NCI-H2107 treated with DMSO at 0.1 percent for 48 hours (cell line): ENCODE measurements at regions not wholly inside any gene's neighbourhood (a gene's known extent, or its start where the extent isn't known, plus 50 kb on each side); places are given as distances from the start of the nearest gene placed in this dataset.

ENCODE experiments used
- DNase-seq: peaks from one replicate; lab custom pipeline; 2025; ENCODE audit not compliant: unreplicated experiment; lab: John Stamatoyannopoulos, UW

DNA sequence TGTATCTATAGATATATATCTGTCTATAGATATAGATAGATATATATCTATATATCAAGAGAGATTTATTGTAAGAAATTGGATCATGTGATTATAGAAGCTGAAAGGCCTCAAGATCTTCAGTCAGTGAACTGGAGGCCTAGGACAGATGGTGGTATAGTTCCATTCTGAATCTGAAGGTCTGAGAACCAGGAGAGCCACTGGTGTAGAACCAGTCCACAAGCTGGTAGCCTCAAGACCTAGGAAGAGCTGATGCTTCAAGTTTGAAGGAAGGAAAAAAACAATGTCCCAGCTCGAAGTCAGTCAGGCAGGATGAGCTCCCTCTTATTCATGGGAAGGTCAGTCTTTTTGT is 213.2 kb upstream of the JUN start:
- DNase-seq, result no peak

GRCh38 chr1:58997637-58998036 is 213.8 kb upstream of the JUN start:
- DNase-seq, result no peak

- DNase-seq, result no peak
Observed at GRCh38 chr1:58999676-59000075, 215.8 kb upstream of the JUN start.

DNA sequence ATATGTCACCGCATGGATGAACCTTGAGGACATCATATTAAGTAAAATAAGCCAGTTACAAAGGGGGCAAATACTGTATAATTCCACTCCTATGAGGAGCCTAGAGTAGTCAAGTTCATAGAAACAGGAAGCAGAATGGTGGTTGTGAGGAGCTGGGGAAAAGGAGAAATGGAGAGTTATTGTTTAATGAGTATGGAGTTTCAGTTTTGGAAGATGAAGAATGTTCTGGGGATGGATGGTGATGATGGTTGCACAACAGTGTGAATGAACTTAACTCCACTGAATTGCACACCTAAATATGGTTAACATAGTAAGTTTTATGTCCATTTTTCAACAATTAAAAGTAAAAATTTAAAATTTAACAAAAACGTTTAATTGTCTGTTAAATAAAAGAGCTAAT is 220.9 kb upstream of the JUN start:
- no peak for DNase-seq

DNA sequence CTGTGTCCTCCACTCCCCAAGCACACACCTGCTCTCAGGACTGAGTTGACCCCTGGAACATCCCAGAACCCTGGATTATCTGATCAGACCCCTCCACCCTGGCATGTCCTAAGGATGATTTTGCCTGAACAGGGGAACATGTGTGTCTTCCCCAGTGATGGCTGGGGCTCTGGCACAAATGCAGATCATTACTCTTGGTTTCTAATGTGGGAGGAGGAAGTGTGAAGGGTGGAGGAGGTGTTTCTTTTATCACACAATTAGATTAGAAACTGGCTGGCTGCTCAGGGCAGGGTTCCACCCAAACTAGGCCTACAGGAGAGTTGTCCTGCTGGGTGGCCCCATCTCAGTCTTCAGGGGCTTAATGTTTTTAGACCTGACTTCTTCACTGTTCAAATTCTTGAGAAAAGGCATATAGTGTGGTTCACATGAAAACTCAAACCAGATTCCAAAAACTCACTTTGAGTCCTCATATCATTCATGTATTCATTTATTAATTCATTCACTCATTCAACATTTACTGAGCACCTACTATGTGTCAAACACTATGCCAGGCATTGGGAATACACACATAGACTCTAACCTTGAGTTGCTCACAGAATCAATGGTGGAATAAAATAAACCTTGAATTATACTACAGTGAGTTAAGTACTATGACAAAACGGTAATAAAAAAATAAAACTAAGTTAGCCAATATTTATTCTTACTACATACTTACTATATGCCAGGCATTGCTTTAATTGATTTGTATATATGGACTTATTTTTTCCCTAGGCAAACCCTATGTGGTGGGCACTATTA is 221.8 kb upstream of the JUN start:
- DNase-seq, result no peak

DNA sequence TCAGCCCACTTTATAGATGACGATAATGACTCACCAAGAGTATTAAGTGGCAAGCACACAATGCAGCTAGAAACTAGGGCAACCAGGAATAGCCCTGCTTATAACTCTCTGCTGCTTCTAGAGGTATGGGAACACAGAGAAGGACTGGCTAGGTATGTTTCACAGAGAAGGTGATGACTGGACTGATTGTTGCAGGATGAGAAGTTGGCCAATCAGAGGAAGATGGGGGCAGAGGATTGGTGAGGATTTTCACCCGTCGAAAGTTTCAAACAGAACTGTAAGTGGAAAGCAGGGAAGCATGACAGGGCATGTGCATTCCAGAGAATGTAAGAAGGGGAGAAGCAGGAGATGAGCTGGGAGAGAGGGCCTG is 222.4 kb upstream of the JUN start:
- no peak for DNase-seq

GRCh38 chr1:59006932-59007331 is 223.1 kb upstream of the JUN start:
- no peak for DNase-seq

DNA sequence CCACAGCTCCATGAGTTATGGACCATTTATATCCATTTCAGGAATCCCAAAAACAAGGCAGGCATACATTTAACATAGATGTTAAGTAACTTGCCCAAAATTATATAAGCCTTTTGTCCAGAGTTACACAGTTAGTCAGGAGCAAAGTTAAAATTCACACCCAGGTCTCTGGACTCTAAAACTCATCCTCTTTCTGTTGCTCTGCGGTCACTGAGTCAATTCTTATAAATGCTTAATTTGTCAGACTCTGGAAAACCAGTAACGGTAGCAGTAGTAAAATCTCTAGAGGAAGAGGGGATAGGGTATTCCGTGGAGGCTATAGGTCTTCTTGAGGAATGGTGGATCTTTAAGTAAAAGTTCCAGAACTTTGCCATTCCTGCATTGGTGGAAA is 223.6 kb upstream of the JUN start:
- no peak for DNase-seq

DNA sequence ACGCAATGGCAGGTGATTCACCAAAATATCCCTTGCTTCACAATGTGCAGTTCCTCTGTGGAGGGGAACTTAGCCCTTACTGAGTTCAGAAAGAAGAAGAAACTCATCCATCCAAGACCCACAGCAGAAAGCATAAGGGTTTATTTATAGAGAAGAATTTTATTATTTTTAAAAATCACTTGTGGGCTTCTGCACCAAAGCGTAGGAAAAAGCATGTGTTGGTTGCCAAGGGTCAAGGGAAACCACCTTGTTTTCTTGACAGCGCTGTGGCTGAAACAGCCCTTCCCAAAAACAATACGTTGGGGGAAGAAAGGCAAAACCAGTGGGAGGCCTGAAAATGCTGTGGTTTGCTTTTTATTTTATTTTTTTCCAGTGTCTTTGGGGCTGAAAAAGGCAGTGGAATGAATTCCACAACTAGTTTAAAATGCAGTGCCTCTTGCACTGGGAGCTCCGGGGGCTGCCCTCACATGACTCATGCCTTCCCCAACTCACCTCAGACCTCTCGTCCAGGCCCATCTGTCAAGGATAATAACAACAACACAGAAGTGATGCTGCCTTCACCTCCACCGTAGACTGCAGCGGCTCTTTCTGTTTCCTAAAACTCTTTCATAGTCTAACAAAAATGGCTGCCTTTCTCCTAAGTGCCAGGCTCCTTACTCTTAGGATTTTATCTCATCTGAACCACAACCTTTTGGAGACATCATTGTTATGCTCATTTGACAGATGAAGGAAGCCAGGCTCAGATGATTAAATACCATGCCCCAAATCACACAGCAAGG is 224.2 kb upstream of the JUN start:
- DNase-seq, result no peak

- no peak for DNase-seq
Observed at GRCh38 chr1:59008599-59009347, 224.9 kb upstream of the JUN start.

DNA sequence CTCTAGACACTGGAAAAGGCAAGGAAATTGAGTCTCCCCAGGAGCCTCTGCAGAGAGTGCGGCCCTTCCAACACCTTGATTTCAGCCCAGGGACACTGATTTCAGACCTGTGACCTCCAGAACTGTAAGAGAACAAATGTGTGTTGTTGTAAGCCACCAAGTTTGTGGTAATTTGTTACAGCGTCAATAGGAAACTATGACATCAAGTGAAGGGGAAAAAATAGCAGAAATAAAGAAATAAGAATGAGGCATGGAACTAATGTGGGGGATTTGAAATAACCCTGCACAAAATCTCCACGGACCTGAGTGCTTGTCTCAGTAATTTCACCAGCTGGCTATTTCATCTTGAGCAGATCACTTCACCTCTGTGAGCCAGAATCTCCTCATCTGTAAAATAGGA is 227.8 kb upstream of the JUN start:
- DNase-seq, result no peak

DNA sequence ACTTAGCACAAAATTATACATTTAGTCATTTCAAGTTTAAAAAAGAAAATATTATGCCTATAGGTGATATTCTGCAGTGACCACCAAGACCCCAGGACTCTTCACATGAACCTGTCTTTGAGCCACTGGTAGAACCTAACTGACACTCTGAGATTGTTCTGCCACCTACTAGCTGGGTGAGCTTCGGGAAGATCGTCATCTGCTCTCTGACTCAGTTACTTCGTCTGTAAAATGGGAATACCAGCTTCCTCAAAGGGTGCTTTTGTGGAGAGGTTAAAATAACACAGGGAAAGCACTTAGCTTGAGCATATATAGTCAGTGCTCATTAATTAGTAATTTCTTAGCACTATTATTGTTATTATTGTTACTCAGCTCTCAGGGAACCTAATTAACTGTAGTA is 228.5 kb upstream of the JUN start:
- no peak for DNase-seq

- DNase-seq, result no peak
Observed at GRCh38 chr1:59013276-59013927, 229.6 kb upstream of the JUN start.

- DNase-seq, result no peak
Observed at GRCh38 chr1:59013928-59014279, 230.1 kb upstream of the JUN start.

DNA sequence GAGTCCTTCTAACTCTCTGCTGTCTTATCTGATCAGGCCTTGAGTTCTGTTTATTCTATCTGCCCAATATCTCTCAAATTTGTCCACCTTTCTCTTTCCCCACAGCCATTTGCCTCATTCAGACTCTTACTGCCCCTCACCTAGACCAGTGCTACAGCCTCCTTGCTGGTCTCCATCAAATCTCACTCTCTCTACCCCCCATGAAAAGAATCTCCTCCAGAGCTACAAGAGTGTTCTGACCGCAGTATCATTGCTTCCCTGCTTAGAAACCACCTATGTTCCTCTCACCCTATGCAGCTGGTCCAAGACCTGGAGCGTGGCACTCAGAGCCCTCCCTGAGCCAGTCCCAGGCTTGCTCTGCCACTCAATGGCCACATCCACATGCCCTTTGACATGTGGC is 231.0 kb upstream of the JUN start:
- DNase-seq, result no peak

GRCh38 chr1:59015708-59016107 is 231.9 kb upstream of the JUN start:
- DNase-seq, result no peak

- peak; percentile 75 for DNase-seq
Observed at GRCh38 chr1:59016390-59016789, 232.5 kb upstream of the JUN start.

DNA sequence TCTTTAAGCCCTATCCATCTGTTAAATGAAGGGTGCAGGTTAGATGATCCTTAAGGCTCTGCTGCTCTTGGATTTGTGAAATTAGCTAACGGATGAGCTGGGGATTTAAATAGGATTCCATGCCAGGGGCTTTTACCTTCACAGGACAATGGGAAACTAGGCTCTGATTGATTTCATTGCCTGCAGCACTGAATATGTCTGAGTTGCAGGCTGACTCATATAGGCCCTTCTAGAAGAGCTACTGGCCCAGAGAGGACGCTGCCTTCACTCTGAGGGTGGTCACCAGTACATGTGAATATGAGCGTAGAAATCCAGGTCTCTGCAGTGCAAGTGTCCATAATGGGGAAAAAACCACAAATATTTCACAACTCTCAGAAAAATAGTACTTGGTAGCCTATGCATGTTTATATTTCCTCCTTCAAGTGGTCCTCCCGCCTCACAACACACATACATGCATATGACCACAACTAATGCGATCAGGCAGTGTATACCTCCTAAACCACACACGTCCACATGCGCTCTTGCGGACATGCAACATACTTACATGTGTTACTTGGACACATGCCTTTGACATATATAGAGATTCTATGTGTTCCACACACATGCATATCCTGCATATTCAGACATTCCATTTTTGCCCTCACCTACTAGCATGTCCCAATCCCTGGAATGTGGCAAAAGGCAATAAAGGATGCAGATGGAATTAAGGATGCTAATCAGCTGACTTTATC is 233.8 kb upstream of the JUN start:
- DNase-seq, result no peak

GRCh38 chr1:59018446-59018845 is 234.6 kb upstream of the JUN start:
- DNase-seq, result no peak

DNA sequence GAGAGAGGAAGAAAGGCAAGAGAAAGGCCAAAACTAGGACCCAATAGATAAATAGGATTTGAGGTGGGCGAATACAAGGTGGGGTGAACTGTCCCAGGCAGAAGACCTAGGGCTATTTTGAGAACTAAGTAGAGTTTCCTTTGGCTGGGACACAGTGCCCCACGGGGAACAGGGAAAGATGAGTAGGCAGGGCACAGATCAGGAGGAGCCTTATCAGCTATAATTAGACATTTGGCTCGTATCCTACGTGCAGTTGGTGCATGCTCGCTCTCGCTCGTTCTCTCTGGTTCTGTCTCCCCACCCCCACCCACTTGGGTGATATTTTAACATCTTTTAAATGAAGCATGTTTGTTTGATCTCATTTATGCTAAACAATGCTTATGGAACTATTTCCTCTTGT is 235.0 kb upstream of the JUN start:
- no peak for DNase-seq
